H54 (cell line): ENCODE measurements at regions not wholly inside any gene's neighbourhood (a gene's known extent, or its start where the extent isn't known, plus 50 kb on each side); places are given as distances from the start of the nearest gene placed in this dataset.
A peak's percentile ranks its signal among the peaks of the same experiment; 100 is the strongest.

Experiments
- DNase-seq: peaks from one replicate; pipeline ENCODE4 v3.0.0; 2011; ENCODE audit warnings: low spot score, mixed read lengths; ENCODE audit not compliant: insufficient read length
- FAIRE-seq: peaks from 3 replicates; lab custom pipeline; 2011; peaks lifted over from hg19 to GRCh38; lab: Jason Lieb, UNC
- POLR2A ChIP-seq: IDR thresholded peaks from 2 replicates; pipeline ENCODE4 v1.6.1; 2011; ENCODE audit warnings: low read depth, mild to moderate bottlenecking, low read length

DNA sequence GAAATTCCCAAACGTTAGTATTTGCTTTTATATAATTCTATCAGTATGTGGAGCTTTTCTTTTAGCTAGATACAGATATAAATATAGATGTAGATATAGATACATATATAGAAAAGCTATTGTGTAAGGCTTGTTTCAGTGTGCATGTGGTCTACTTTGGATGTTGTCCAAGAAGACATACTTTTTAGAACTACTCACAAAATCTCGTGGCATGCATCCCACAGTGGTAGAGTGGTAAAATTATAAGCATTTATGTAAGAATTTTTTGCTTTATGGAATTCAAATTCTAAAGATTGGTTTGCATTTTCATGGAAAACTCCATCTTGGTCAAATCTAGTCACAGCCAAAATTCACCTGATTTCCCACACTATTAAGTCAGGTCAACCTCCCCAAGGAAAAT lies 880.4 kb downstream of the EFNB2 start:
- DNase-seq (no peak), FAIRE-seq (peak; percentile 98)
- TF ChIP-seq POLR2A = no peak

DNA sequence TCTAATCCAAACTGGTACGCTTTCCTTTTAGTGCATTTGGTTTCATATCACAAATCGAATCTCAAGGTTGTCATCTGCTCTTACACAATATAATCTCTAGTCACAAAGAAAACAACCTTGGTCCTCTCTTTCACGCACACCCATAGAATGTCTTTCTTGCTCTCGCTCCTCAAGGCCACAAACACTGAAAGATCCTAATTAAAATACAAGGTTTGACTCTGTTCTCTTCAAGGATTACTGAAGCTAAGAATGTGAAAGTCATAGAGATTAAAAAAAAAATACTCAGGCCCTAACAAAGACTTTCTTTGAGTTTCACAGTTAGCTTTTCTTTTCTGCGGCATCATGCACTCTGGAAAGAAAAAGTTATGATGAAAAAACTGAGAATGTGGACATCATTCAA lies 891.5 kb downstream of the EFNB2 start:
- no peak for TF ChIP-seq POLR2A
- DNase-seq (no peak), FAIRE-seq (peak; percentile 80)

DNA sequence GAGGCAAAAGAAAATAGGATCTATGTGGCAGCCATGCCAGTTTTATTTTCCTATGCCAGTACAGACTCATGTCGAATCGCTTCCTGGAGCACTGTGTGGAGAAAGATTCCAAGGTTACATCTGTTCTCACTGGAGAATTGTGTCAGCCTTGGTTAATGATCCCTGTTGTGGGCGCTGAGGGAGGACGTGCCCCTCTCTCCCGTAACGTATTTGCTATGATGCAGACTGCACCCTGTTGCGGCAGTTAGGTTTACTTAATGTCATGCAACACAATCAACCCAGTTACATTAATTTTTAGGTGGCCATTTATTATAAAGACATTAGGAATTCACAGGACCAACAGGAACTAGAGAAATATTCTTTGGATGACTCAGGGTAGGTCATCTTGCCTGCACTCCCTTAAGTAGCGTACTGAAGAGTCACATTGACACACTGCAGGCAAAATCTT lies 892.9 kb downstream of the EFNB2 start:
- no peak for TF ChIP-seq POLR2A
- DNase-seq = peak; percentile 26
- peak; percentile 100 for FAIRE-seq

DNA sequence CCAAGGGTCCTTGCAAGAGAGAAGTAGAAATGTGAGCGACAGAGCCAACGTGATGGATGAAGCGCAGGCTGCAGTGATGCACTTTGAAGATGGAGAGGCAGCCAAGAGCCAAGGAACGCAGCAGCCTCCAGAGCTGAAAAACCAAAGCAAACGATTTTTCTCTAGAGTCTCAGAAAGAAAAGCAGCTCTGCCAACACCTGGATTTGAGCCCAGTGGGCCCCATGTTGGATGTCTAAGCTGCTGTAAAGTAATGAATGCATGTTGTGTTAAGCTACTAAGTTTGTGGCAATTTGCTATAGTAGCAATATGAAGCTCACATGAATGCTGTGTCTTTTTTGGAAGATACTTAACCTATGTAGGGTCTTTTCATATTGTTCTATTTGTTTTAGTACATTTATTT lies 894.3 kb downstream of the EFNB2 start:
- no peak for TF ChIP-seq POLR2A
- FAIRE-seq = no peak
- DNase-seq = no peak

DNA sequence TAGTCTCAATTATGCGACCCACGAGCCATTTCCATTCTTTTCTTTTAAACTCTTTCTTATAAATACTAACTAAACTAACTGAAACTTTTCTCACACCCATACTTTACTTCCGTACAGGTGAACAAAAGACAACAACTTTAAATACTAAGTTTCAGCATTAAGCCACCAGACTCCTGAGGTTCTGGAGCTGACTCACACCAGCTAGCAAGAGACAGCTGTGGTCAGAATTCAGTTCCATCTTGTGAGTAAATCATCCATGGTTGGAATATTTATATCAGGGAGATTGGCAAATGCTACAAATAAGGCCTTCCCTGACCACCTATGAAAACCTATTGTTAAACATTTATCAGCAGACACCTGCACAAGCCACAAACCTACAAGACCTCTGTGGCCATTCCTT lies 897.0 kb downstream of the EFNB2 start:
- FAIRE-seq (no peak), DNase-seq (no peak)
- TF ChIP-seq POLR2A = no peak

DNA sequence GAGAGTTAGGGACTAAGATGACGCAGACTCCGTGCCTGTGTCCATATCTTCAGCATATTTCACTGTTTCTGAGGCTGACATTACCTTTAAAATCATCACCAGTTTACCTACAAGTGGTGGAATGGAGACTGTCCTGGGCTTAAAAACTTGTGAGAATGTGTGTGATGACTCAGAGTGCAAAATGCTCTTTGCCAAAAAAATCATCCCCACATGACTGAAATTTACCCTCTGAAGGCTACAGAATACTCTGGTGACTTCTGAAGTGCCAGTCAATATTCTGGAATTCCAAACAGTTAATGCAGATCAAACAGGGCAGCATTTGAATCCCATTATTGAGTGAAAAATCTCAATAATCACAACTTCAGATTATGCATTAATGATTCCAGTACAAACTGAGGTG lies 901.4 kb downstream of the EFNB2 start:
- FAIRE-seq = peak; percentile 87
- no peak for TF ChIP-seq POLR2A
- no peak for DNase-seq

DNA sequence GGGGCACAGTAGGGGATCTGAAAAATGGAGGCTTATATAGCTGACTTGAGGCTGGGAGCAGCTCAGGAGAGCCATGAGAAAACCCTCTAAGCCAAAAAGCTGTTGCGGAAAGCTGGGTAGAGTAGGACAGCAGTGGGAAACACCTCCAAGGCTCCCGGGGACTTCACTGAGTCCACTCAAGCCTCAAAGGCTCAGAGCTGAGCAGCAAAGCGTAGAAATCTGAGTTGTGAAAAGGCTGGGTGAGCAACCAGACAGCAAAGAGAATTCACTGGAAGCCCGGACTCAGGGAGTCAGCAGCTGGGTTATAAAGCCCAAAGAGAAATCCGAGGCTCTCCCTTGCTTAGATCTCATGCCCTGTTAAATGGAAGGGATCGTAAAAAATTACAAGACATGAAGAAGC lies 905.0 kb downstream of the EFNB2 start:
- no peak for FAIRE-seq
- TF ChIP-seq POLR2A = no peak
- DNase-seq = no peak

DNA sequence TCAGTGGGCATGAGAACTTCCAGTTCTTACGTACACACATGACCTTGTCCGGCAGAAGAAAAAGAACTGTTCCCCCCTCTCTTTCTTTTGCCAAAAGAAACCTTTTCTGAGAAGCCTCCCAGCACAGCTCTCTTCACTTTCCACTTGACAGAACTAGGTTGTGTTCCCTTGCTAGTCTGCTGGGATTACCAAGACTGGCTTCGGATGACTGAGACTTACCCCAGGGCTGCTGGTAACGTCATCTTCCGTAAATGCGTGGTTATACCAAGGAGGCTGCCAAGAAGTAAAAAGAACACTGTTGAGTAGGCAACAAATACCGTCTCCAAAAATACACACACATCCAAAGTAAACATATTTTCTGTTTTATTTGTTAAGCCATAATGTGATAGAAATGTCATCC lies 908.2 kb downstream of the EFNB2 start:
- no peak for DNase-seq
- TF ChIP-seq POLR2A = no peak
- FAIRE-seq = peak; percentile 23

DNA sequence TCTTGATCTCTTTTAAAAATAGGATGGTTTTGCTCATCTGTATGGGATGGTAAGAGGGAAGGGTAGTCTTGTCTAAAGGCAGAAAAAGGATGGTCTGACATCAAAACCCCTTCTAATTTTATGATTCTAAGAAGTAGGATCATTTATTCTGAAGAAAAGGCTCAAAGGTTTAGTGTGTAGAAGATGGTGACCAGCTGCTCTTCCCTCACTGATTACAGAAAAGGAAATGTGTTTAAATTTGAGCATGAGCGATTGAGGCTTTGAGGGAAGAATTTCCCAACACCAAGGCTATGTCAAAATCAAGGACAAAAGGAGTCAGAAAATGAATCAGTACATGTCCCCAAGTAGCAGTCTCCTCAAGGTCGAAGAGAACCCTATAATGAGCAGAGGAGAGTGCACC lies 909.8 kb downstream of the EFNB2 start:
- no peak for TF ChIP-seq POLR2A
- FAIRE-seq (peak; percentile 74), DNase-seq (no peak)

DNA sequence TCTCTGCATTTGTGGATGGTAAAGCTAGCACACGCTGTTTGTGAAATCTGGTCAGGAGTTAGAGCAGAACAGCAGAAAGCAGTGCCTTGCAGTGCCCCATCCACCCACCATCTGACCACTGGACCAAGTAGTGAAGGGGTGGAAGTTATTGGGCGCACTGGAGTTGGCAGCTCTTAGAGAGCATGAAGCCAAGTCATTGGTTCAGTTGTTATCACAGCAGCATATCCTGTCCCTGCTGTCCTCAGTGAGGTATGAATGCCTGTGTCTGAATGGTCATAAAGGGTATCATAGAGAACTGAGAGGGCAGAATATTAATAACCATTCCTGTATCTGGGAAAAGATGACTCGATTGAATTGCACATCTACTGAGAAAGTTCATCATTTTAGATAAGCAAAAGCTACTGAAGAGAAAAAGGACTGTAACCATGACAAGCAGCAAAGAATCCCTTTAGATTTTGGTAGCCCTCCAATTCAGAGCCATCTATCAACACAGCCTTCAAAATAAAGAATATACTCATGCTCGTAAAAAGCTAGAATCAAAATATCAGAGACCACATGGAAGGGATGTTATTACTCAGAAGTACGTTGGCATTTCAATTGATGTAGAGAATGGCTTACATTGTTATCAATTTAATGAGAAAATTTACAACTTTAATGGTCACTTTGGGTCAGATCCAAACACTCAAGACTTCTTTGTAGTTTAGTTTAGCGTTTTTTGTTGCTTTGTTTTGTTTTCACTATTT lies 919.0 kb downstream of the EFNB2 start:
- FAIRE-seq (peak; percentile 92), DNase-seq (no peak)
- no peak for TF ChIP-seq POLR2A

DNA sequence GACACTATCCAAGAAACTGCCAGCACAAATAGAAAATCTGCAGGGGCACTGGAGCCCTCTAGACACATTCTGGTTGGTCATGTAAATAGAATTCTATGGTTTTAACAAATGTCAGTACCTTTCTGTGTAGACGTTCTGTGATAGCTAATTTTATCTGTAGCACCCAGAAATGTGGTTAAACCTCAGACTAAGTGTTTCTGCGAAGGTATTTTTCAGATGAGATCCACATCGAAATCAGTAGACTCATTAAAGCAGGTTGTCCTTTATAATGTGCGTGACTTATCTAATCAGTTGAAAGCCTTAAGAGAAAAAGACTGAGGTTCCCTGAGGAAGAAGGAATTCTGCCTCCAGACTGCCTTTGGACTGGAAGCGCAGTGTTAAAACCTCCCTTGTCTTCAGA lies 922.9 kb downstream of the EFNB2 start:
- no peak for TF ChIP-seq POLR2A
- FAIRE-seq (peak; percentile 64), DNase-seq (no peak)

DNA sequence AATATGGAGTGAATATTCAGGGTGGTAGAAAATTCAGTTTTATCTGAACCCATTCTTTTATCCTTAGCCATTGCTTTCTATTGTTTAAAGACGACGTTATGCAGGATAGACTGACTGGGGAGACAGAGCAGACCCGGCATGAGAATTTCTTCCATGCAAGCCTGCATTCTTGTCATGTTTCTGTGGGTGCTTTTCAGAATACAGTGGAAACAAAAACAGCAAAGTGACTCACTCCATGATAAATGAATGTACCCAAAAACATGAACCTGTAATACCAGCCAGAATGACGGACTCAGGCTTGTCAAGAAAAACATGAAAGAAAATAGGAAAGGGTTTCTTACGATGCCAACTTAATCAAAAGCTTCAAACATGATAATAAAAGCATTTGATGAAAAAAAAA lies 924.0 kb downstream of the EFNB2 start:
- DNase-seq (peak; percentile 27), FAIRE-seq (peak; percentile 98)
- TF ChIP-seq POLR2A = no peak

DNA sequence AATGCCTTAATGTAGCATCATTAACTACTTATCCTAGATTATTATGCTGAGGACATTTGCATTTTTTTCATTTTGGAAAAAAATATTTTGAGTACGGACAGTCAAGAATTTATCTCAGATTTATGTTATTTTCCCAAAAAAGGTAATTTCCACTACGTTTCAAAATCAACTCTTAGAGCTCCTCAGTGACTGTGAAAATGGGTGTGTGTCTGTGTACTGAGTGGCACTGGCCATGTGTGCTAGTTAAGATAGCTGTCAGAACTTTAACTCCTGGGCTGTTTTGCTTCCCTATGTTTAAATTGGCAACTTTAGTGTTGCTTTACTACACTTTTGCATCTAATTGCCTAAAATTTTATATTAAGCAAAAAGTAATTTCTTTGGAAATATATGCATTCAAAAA lies 927.4 kb downstream of the EFNB2 start:
- no peak for TF ChIP-seq POLR2A
- FAIRE-seq (peak; percentile 48), DNase-seq (no peak)

DNA sequence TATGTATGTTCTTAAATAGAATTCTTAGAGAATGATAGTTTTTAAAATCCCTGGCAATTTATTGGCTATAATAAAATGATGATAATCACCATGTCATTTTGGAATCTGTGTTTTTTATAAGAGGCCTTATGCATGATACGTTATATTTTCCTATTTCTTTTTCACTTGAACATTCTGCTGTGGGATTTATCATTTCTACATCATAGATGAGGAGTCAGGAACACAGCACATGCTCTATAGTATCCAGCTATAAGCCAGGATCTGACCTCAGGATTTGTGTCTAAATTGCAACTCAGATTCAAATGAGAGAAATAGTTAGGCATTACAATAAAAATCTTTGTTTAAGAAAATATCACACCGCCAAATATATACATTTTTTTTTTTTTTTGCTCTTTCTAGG lies 928.0 kb downstream of the EFNB2 start:
- TF ChIP-seq POLR2A = no peak
- FAIRE-seq = peak; percentile 11
- no peak for DNase-seq

DNA sequence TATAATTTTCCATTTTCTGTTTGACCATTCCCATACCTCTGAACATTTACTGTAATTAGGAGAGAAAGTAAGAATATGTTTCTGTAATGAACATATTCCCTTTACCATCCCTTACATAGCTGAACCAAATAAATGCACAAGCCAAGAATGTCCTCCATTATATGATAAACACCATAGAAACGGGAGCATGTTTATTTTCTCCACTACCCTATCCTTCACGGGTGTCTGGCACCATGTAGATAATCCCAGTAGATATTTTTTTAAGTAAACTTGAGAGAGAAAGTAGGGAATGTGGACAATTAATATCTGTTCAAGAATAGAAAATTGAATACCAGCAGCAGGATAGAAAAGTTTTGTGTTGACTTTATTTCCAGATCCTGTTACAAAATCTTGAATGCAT lies 928.4 kb downstream of the EFNB2 start:
- no peak for TF ChIP-seq POLR2A
- no peak for DNase-seq
- no peak for FAIRE-seq

DNA sequence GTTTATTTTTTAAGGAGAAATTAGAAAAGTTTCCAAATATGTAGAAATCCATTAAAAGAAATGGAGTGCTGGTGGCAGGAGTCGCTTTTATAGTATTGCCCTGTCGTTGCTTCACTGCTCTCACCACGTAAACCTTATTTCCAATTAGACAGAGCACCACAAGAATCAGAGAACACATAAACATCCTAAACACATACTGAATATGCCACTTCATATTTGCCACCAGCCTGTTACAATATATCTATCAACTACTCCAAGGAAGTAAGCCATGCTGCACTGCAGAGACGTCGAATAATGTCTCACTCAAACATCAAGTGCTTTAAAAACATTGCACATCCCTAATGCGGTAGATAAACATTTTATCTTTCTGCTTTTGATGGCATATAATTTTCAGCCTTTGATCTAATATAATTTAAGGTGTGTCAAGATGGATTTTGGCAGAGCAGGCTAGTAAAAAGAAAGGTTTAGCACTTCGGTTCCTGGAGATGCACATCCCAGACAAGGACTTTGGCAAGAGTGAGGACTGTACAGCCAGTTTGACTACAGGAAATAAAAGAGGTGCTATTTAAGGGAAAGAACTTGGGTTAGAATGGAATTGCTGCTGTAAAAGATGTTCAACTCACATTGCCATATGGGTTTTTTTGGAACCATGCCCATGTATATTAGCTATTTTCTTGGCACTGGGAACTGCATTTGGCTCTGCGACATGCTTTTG lies 932.3 kb downstream of the EFNB2 start:
- no peak for TF ChIP-seq POLR2A
- DNase-seq (no peak), FAIRE-seq (peak; percentile 20)
